ENCODE measurements at regions not wholly inside any gene's neighbourhood (a gene's known extent, or its start where the extent isn't known, plus 50 kb on each side); places are given as distances from the start of the nearest gene placed in this dataset.

DNA sequence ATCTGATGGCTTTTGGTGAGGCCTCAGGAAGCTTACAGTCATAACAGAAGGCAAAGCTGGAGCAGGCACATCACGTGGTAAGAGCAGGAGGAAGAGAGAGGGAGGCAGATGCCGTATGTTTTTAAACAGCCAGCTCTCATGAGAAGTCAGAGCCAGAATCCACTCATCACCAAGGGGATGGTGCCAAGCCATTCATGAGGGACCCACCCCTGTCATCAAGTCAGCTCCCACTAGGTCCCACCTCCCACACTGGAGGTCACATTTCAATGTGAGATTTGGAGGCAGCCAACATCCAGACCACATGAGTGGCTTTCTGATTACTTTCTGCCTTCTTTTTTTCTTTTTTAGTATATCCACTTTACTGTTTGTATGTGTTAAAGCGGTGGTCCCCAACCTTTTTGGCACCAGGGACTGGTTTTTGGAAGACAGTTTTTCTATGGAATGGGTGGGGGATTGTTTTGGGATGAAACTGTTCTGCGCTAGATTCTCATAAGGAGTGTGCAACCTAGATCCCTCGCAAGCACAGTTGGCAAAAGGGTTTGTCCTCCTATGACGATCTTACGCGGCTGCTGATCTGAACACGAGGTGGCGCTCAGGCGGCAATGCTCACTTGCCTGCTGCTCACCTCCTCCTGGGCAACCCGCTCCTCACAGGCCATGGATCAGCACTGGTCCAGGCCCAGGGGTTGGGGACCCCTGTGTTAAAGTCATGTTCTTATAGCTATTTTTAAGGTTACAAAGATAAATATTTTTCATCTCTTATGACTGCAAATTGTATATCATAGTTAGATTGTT is 61.7 kb downstream of the SLIT2 start:
- TF ChIP-seq EZH2 (IDR thresholded peaks at IDR 0.05) = no peak
- no peak for TF ChIP-seq POLR2AphosphoS5 (IDR thresholded peaks at IDR 0.05; ENCODE audit: borderline replicate concordance, low read depth, low read length)

Measured in SK-N-MC (cell line).